ENCODE measurements at regions not wholly inside any gene's neighbourhood (a gene's known extent, or its start where the extent isn't known, plus 50 kb on each side); places are given as distances from the start of the nearest gene placed in this dataset.
A peak's percentile ranks its signal among the peaks of the same experiment; 100 is the strongest.

- Histone ChIP-seq H3K4me1 (peaks cover 23% of the 10 kb centered on the region), H3K27me3 (replicated peaks; ENCODE audit: control insufficient read depth, insufficient read depth, low read length) (no peaks in the 10 kb centered on the region), H3K9me3 (no peaks in the 10 kb centered on the region), H3K4me3 (ENCODE audit: low read depth, low read length) (no peak overlapping the region), H3K36me3 (ENCODE audit: control insufficient read depth, insufficient read depth, low read length) (no peaks in the 10 kb centered on the region)
- Mint-ChIP-seq H3K4me1 (ENCODE audit: low read depth, unreplicated experiment) (peaks cover 24% of the 10 kb centered on the region), H3K36me3 (ENCODE audit: insufficient read depth, unreplicated experiment) (no peaks in the 10 kb centered on the region), H3K27me3 (ENCODE audit: insufficient read depth, unreplicated experiment) (no peaks in the 10 kb centered on the region), H3K9me3 (ENCODE audit: unreplicated experiment) (no peaks in the 10 kb centered on the region), H3K27ac (ENCODE audit: unreplicated experiment) (peak overlapping the region; percentile 68), H3K4me3 (ENCODE audit: unreplicated experiment) (peak overlapping the region; percentile 40)
- ChIA-PET CTCF (no interaction called here), POLR2A (interaction anchor here (0.6 kb wide), 1 partner anchor 73 kb away, joined by 3 read pairs; no protein-coding TSS in a partner anchor)
- no peak for TF ChIP-seq CTCF (IDR thresholded peaks at IDR 0.05; ENCODE audit: insufficient read depth in 1 of 2, low read depth in 1 of 2, low read length in 1 of 2, severe bottlenecking in 1 of 2, unreplicated experiment in 1 of 2)
- BruUV-seq (replicated peaks): no TSS peak
- intact Hi-C loops (cut with micrococcal nuclease; ENCODE audit: unreplicated experiment): loop anchor here (5.0 to 10.0 kb wide), 2 partner anchors 40 to 373 kb away; partner anchors contain the start of genes C4orf46 and ETFDH
- DNase-seq: peak in 1 of 2 experiments; percentile 12
These were observed 55.3 kb upstream of the RAPGEF2 start for GRCh38 chr4:159047478-159048165.

- intact Hi-C loops (cut with micrococcal nuclease; ENCODE audit: unreplicated experiment): loop anchor here (5.0 to 10.0 kb wide), 2 partner anchors 41 to 374 kb away; partner anchors contain the start of genes C4orf46 and ETFDH
- Mint-ChIP-seq H3K4me1 (ENCODE audit: low read depth, unreplicated experiment) (peaks cover 24% of the 10 kb centered on the region), H3K4me3 (ENCODE audit: unreplicated experiment) (peak overlapping the region; percentile 40), H3K27ac (ENCODE audit: unreplicated experiment) (peak overlapping the region; percentile 68), H3K27me3 (ENCODE audit: insufficient read depth, unreplicated experiment) (no peaks in the 10 kb centered on the region), H3K36me3 (ENCODE audit: insufficient read depth, unreplicated experiment) (no peaks in the 10 kb centered on the region), H3K9me3 (ENCODE audit: unreplicated experiment) (no peaks in the 10 kb centered on the region)
- DNase-seq: peak; percentile 51 to 59
- Histone ChIP-seq H3K9me3 (no peaks in the 10 kb centered on the region), H3K36me3 (ENCODE audit: control insufficient read depth, insufficient read depth, low read length) (no peaks in the 10 kb centered on the region), H3K4me3 (ENCODE audit: low read depth, low read length) (peak overlapping the region; percentile 16; the same call in 1 of the 2 replicates), H3K4me1 (peaks cover 23% of the 10 kb centered on the region), H3K27me3 (replicated peaks; ENCODE audit: control insufficient read depth, insufficient read depth, low read length) (no peaks in the 10 kb centered on the region)
- TF ChIP-seq CTCF (IDR thresholded peaks at IDR 0.05; ENCODE audit: insufficient read depth in 1 of 2, low read depth in 1 of 2, low read length in 1 of 2, severe bottlenecking in 1 of 2, unreplicated experiment in 1 of 2): no peak
- BruUV-seq (replicated peaks): no TSS peak
- ChIA-PET POLR2A (interaction anchor here (0.6 kb wide), 1 partner anchor 72 kb away, joined by 3 read pairs; no protein-coding TSS in a partner anchor), CTCF (no interaction called here)
These were observed 54.6 kb upstream of the RAPGEF2 start for GRCh38 chr4:159048166-159048886.

GRCh38 chr4:159049780-159050375 is 53.0 kb upstream of the RAPGEF2 start:
- no TSS peak for BruUV-seq (replicated peaks)
- ChIA-PET CTCF (no interaction called here), POLR2A (no interaction called here)
- Histone ChIP-seq H3K4me1 (peaks cover 23% of the 10 kb centered on the region), H3K9me3 (no peaks in the 10 kb centered on the region), H3K36me3 (ENCODE audit: control insufficient read depth, insufficient read depth, low read length) (no peaks in the 10 kb centered on the region), H3K27me3 (replicated peaks; ENCODE audit: control insufficient read depth, insufficient read depth, low read length) (no peaks in the 10 kb centered on the region), H3K4me3 (ENCODE audit: low read depth, low read length) (no peak overlapping the region)
- Mint-ChIP-seq H3K9me3 (ENCODE audit: unreplicated experiment) (no peaks in the 10 kb centered on the region), H3K27ac (ENCODE audit: unreplicated experiment) (no peak overlapping the region), H3K36me3 (ENCODE audit: insufficient read depth, unreplicated experiment) (no peaks in the 10 kb centered on the region), H3K4me1 (ENCODE audit: low read depth, unreplicated experiment) (peaks cover 24% of the 10 kb centered on the region), H3K4me3 (ENCODE audit: unreplicated experiment) (no peak overlapping the region), H3K27me3 (ENCODE audit: insufficient read depth, unreplicated experiment) (no peaks in the 10 kb centered on the region)
- no peak for TF ChIP-seq CTCF (IDR thresholded peaks at IDR 0.05; ENCODE audit: insufficient read depth in 1 of 2, low read depth in 1 of 2, low read length in 1 of 2, severe bottlenecking in 1 of 2, unreplicated experiment in 1 of 2)
- intact Hi-C loops (cut with micrococcal nuclease; ENCODE audit: unreplicated experiment): loop anchor here (5.0 to 10.0 kb wide), 2 partner anchors 43 to 375 kb away; partner anchors contain the start of genes C4orf46 and ETFDH
- no peak for DNase-seq

All from Caco-2 (cell line).